AG09309 (cell line): ENCODE measurements at regions not wholly inside any gene's neighbourhood (a gene's known extent, or its start where the extent isn't known, plus 50 kb on each side); places are given as distances from the start of the nearest gene placed in this dataset.

Experiments used
- DNase-seq: peaks from one replicate; pipeline ENCODE4 v3.0.0-alpha.2; 2010; ENCODE audit warnings: low read depth
- H3K4me3 ChIP-seq: 2 replicates; pipeline ENCODE4 v1.5.1; 2011; ENCODE audit warnings: mild to moderate bottlenecking, low read depth, low read length, moderate library complexity; ENCODE audit not compliant: control insufficient read depth
- TF ChIP-seq, protein P1 (sequence below): IDR thresholded peaks from 2 replicates; pipeline ENCODE4 v1.5.1; 2011; ENCODE audit warnings: mild to moderate bottlenecking, low read depth, low read length, inconsistent platforms; ENCODE audit not compliant: insufficient read depth, control insufficient read depth; ENCODE audit errors: missing control alignments

DNA sequence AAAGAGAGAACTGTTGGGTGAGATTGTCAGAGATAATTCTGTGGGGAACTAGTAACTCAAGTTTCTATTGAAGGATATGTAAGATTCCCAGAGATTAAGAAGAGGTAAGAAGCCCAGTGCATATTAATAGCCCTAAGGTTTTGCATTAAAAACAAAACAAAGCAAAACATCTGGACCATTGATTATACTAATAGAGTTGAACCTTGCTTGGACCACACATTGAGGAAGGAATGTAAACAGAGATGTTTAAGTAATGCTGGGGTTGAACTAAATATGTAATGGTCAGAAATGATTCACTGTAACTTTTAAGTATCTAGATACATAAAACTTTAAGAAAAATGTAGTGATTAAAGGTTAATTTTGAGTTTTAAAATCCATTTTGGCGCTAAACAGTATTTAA lies 1770.0 kb downstream of the PCDH9 start:
- TF ChIP-seq, protein P1, sequence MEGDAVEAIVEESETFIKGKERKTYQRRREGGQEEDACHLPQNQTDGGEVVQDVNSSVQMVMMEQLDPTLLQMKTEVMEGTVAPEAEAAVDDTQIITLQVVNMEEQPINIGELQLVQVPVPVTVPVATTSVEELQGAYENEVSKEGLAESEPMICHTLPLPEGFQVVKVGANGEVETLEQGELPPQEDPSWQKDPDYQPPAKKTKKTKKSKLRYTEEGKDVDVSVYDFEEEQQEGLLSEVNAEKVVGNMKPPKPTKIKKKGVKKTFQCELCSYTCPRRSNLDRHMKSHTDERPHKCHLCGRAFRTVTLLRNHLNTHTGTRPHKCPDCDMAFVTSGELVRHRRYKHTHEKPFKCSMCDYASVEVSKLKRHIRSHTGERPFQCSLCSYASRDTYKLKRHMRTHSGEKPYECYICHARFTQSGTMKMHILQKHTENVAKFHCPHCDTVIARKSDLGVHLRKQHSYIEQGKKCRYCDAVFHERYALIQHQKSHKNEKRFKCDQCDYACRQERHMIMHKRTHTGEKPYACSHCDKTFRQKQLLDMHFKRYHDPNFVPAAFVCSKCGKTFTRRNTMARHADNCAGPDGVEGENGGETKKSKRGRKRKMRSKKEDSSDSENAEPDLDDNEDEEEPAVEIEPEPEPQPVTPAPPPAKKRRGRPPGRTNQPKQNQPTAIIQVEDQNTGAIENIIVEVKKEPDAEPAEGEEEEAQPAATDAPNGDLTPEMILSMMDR: no peak
- no peak for DNase-seq
- H3K4me3 ChIP-seq: no peak overlapping the region

DNA sequence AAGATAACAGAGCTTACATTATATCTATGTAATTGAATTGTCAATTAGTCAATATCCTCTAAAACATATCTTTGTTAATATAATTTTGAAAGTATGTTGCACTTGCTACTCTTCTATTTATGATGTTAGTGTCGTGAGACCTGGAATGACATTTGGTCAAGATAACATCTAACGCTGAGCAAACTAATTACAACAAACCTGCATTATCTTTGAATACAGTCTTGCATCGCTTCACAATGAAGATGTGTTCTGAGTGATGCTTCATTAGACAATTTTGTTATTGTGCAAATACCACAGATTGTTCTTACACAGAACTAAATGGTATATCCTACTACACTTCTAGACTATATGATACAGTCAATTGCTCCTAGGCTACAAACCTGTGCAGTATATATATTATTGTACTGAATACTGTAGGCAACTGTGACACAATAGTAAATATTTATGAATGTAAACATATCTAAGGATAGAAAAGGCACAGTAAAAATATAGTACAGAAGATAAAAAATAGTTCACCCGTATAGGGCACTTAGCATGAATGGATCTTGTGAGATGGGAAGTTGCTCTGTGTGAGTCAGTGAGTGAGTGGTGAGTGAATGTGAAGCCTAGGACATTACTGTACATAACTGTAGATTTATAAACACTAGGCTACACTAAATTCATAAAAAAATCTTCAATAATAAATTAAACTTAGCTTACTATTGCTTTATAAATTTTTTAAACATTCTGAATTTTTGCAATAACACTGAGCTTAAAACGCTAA lies 1773.8 kb downstream of the PCDH9 start:
- TF ChIP-seq, protein P1: no peak
- no peak overlapping the region for H3K4me3 ChIP-seq
- no peak for DNase-seq

DNA sequence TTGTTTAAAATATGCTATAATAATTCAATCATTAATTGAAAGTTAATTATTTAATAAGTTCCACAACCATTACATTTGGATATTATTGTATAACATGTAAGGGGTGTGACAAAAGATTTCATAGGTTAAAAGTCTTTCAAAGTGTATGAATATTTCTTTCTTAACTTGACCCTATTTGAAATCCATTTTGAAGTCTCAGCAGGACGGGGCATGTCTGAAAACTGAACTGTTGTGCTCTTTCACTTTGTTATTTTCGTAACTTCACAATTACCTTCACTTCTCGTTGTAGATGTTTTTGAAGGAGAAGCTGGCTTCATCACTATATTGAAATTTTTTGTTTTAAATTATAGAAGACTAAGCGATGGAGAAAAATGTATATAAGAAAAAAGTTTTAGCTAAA lies 1775.7 kb downstream of the PCDH9 start:
- no peak for DNase-seq
- TF ChIP-seq, protein P1: no peak
- no peak overlapping the region for H3K4me3 ChIP-seq

DNA sequence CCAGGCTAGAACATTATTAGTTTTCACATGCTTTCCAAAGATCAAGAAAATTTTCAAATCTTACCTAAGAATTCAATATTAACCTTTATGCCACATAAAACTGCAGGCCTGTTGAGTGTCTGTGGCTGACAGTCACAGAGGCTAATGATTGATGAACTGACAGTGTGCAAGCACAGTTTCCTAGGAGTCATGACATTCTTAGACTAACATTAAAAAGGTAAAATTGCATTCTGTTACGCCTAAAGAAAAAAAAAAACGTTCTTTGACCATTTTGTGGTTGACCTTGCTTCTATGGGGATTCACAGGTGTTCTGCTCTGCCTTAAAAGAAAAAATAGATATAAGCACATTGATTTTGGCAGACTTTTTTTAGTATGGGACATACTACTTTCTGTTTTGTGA lies 1776.2 kb downstream of the PCDH9 start:
- TF ChIP-seq, protein P1: no peak
- no peak overlapping the region for H3K4me3 ChIP-seq
- no peak for DNase-seq

DNA sequence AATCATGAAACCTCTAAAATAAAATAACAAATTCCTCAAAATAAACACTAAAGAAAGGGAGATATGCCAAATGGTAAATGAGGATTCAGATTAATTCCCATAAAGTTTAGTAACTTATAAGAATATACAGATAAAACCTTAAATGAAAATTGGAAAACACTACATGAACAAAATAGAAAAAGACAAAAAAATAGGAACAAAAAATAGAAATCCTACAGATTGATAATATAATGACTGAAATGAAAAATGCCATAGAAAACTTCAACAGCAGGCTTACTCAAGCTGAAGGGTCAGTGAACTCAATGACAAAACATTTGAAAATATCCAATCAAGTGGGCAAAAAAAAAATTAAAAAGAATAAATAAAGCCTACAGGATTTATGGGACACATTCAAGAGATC lies 1784.8 kb downstream of the PCDH9 start:
- TF ChIP-seq, protein P1: no peak

DNA sequence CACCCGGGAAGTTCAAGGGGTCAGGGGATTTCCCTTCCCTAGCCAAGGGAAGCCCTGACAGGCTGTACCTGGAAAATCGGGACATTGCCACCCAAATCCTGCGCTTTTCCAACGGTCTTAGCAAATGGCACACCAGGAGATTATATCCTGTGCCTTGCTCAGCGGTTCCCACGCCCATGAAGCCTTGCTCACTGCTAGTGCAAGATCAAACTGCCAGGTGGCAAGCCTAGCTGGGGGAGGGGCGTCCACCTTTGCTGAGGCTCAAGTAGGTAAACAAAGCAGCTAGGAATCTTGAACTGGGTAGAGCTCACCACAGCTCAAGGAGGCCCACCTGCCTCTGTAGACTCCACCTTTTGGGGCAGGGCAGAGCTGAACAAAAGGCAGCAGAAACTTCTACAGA lies 1794.5 kb downstream of the PCDH9 start:
- TF ChIP-seq, protein P1: no peak
- H3K4me3 ChIP-seq: no peak overlapping the region
- no peak for DNase-seq

More for the DNA sequence above, 1784.8 kb downstream of the PCDH9 start:
- no peak overlapping the region for H3K4me3 ChIP-seq
- DNase-seq: no peak
